ENCODE measurements at regions not wholly inside any gene's neighbourhood (a gene's known extent, or its start where the extent isn't known, plus 50 kb on each side); places are given as distances from the start of the nearest gene placed in this dataset.

- no peak for TF ChIP-seq CTCF (IDR thresholded peaks at IDR 0.05; ENCODE audit: borderline replicate concordance, control extremely low read depth, extremely low read depth, insufficient read depth, missing control alignments)
- in situ Hi-C loops (cut with MboI; ENCODE audit: low sequenced_read_pairs, unreplicated experiment): no loop called here
- no peak for DNase-seq (ENCODE audit: low spot score)
These were observed 414.6 kb downstream of the DHX35 start for GRCh38 chr20:39376788-39377187.

GRCh38 chr20:39364320-39364719, 402.2 kb downstream of the DHX35 start:
- in situ Hi-C loops (cut with MboI; ENCODE audit: low sequenced_read_pairs, unreplicated experiment): no loop called here
- TF ChIP-seq CTCF (IDR thresholded peaks at IDR 0.05; ENCODE audit: borderline replicate concordance, control extremely low read depth, extremely low read depth, insufficient read depth, missing control alignments): no peak
- DNase-seq (ENCODE audit: low spot score): no peak

GRCh38 chr20:39359981-39360620, 398.0 kb downstream of the DHX35 start:
- DNase-seq (ENCODE audit: low spot score): no peak
- TF ChIP-seq CTCF (IDR thresholded peaks at IDR 0.05; ENCODE audit: borderline replicate concordance, control extremely low read depth, extremely low read depth, insufficient read depth, missing control alignments): no peak
- in situ Hi-C loops (cut with MboI; ENCODE audit: low sequenced_read_pairs, unreplicated experiment): no loop called here

GRCh38 chr20:39358052-39358451, 395.9 kb downstream of the DHX35 start:
- TF ChIP-seq CTCF (IDR thresholded peaks at IDR 0.05; ENCODE audit: borderline replicate concordance, control extremely low read depth, extremely low read depth, insufficient read depth, missing control alignments): no peak
- peak; percentile 8 for DNase-seq (ENCODE audit: low spot score)
- in situ Hi-C loops (cut with MboI; ENCODE audit: low sequenced_read_pairs, unreplicated experiment): no loop called here

GRCh38 chr20:39356908-39357307, 394.8 kb downstream of the DHX35 start:
- no peak for DNase-seq (ENCODE audit: low spot score)
- no peak for TF ChIP-seq CTCF (IDR thresholded peaks at IDR 0.05; ENCODE audit: borderline replicate concordance, control extremely low read depth, extremely low read depth, insufficient read depth, missing control alignments)
- in situ Hi-C loops (cut with MboI; ENCODE audit: low sequenced_read_pairs, unreplicated experiment): no loop called here

- TF ChIP-seq CTCF (IDR thresholded peaks at IDR 0.05; ENCODE audit: borderline replicate concordance, control extremely low read depth, extremely low read depth, insufficient read depth, missing control alignments): no peak
- in situ Hi-C loops (cut with MboI; ENCODE audit: low sequenced_read_pairs, unreplicated experiment): no loop called here
These were observed 387.1 kb downstream of the DHX35 start for GRCh38 chr20:39349240-39349639.

More at GRCh38 chr20:39349240-39349639, 387.1 kb downstream of the DHX35 start:
- no peak for DNase-seq (ENCODE audit: low spot score)
